HG03521 (cell line): ENCODE measurements at regions not wholly inside any gene's neighbourhood (a gene's known extent, or its start where the extent isn't known, plus 50 kb on each side); places are given as distances from the start of the nearest gene placed in this dataset.
"Not testable (repeated sequence)": the region's sequence is repeated elsewhere in the genome, so short reads cannot be mapped to it uniquely, and the experiment has no call there.

Experiments used
- ATAC-seq: cut with Tn5 transposase; IDR thresholded peaks from one replicate; pipeline ENCODE4 v1.9.1; 2021; ENCODE audit warnings: mild to moderate bottlenecking, moderate library complexity; ENCODE audit not compliant: unreplicated experiment

DNA sequence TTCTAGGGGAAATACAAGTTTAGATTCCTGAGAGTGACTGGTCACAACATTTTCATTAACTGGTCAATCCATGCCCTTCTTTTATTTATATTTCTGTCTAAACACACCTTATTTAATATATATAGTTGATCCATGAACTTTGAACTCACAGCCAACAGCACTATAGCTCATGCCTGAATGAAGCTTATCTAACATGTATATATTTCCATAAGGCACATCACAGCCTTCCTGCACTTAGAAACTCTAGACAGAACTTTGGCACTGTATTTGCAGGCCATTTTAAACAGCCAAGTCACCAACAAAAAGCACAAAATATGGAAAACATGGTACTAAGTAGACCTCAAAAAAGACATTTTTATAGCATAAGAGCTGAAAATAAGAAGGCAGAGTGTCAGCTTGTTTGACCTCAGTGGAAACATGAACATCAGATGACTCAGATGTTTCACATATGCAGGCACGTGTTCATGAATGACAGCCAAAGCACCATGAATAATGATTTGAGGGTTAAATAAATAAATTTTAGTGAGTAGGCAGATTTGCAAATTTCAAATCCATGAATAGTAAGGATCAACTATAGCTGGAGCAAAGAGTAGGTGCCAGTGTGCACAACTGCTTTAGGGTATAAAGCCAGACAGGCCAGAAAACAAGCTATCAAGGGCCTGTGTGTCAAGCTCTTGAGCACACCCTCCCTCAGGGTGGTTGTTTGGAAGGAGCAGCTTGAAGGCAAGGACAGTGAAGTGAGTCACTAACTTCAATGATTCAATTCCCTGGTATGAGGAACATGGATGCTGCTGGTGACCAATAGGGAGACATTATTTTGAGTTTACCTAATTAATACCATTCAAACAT is 88.9 kb upstream of the NT5E start:
- ATAC-seq: no peak

DNA sequence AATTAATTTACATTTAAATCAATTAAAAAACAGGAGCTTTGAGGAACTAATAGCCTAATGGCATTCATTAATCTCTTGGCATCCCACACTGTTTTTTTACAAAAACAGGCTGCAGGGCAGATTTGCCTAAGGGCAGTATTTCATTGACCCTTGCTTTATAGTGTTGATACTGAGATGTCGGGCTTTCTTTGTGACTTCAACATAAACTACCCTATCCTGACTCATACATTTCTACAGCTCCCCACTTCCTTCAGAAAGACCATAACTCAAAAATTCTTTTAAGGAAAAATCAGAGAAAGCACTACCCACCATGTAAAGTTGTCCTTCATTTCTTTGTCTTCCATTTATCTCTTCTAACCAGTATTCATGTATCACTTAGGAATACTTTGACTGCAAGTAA is 92.2 kb upstream of the NT5E start:
- ATAC-seq: no peak

DNA sequence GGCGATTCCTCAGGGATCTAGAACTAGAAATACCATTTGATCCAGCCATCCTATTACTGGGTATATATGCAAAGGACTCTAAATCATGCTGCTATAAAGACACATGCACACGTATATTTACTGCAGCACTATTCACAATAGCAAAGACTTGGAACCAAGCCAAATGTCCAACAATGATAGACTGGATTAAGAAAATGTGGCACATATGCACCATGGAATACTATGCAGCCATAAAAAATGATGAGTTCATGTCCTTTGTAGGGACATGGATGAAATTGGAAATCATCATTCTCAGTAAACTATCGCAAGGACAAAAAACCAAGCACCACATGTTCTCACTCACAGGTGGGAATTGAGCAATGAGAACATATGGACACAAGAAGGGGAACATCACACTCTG is 93.1 kb upstream of the NT5E start:
- not testable (repeated sequence) for ATAC-seq

DNA sequence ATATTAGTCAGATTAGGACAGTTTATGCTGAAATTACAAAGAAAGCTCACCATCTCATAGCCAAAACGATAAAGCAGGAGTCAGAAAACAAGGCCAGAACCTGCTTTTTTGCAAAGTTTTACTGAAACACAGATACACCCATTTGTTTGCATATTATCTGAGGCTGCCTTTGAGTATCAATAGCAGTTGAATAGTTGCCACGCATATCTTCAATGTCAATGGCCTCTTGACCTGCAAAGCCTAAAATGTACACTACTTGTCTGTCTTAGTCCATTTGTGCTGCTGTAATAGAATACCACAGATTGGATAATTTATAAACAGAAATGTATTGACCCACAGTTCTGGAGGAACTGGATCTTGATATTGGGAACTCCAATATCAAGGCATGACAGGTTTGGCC is 94.1 kb upstream of the NT5E start:
- no peak for ATAC-seq

DNA sequence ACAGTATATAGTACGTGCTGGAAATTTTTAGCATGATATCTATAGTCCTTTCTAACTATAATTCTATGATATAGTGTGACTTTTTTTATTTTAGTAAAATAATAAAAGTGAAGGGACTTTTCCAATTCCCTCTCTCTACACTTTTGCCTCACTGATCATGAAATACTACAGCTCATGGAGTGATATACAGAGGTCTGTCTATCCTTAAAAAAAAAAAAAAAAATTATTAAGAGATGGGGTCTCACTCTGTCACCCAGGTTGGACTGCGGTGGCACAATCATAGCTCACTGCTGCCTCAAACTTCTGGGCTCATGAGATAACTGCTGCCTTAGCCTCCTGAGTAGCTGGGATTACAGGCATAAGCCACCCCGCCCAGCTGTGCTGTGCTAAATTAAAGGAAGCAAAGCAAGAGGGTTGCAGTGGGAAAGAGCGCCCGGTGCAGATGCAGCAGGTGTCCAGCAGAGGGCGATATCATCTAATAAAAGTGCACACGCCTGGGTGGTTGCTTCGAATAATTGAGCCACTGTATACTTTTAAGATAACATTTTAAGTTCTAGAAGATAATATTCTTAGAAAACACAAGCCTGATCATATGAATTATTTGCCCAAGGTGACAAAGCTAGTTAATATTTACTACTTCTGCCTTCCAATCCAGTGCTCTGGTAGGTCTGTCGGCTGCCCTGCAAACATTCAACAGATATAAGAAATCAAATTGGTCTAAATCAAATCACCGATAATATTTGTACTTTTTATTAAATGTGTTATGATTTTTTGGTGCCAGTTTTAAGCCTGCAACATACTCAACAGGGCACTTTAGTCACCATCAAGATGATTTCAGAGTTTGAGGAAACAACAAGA is 94.9 kb upstream of the NT5E start:
- ATAC-seq: no peak

DNA sequence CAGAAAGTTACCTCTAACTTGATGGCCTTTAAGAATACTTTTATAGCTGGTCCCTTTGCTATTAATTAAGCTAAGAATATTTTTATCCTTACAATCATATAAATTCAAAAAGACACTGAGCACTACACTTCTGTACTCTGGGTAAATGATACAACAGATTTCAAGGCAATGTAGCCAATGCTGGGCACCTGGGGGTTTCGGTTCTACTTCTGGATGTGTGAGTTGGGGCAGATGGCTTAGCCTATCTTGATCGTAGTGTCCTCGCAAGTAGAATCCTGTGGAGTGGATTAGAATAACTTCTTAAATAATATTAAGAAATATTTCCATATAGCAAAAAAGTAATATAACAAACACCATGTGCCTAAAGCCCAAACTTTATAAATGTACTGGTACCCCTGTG is 96.9 kb upstream of the NT5E start:
- ATAC-seq: no peak

DNA sequence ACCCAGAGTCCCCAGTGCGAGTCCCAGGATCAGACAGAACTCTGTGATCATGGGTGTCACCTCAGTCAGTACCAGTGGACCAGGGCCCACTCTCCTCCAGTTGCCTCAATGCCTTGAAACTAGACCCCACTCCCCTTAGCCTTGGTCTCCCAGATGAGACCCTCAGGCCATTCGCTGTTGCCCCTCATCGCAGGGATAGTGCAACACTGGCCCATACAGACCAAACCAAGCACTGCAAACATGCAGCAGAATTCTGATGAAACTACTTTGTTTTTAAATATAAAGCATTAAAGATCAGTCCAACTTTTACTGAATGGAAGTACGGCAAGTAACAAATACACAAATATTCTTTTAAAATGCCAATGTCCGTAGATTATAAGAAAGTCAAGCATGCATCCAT is 101.2 kb upstream of the NT5E start:
- no peak for ATAC-seq

DNA sequence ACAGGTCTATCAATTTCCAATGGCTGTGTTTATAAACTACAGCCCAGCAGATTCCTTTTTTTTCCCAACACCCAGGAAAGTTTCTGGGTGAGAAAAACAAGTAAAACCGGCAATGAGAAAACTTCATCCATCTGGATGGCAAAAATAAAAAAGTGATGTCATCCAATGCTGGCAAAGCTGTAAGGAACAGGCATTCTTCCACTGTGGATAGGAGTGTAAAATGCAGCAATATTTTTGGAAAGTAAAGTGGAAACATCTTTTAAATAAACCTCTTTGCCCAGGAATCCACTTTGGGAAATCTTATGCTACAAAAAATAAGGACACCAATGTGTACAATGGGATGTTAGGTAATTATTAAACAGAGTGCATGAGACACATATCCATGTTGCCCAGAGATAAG is 102.1 kb upstream of the NT5E start:
- ATAC-seq: no peak

DNA sequence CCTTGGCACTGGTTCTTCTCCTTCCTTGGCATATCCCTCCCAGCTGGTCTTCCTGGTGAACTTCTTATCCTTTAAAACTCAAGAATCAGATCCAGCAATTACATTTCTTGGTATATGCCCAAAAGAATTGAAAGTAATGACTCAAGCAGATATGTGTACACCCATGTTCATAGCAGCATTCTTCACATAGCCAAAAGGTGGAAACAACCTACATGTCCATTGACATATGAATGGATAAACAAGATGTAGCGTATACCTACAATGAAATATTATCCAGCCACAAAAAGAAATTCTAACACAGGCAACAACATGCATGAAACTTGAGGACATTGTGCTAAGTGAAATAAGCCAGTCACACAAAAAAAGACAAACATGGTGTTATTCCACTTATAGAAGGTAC is 103.7 kb upstream of the NT5E start:
- ATAC-seq: no peak

DNA sequence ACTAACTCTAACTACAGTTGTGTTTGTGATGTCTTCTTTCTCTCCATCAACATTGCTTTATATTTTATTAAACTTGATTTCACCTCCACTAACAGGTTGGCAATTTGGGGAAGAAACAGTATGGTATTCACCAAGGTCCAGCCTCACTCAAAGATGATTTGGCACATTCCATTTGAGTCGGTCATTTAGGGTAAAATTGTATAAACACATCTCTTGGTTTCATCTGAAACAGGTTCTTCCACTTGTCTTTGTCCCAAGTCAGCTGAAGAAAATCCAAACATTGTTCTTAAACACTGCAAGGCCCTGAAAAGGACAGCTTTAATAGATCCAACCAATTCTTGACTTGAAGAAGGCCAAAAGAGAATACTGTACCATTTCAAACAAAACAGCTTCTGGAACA is 104.9 kb upstream of the NT5E start:
- no peak for ATAC-seq

DNA sequence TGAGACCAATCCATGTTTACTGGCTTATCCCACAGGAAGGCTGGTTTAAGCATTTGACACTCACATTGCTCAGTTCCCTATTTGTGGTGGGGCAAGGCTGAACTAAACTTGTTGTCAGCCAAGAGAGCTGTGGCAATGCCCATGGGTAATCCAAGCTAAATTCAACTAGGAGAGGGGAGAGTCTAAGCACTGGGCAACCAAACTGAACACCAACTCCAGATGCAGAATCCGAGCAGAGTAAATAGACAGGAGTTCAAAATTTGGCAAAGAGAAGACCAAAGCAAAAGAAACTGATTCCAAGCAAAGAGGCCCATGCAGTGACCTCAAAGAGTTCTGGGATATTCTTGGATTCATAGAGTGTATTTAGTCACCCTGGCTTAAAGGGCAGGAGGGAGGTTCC is 106.5 kb upstream of the NT5E start:
- ATAC-seq: no peak

DNA sequence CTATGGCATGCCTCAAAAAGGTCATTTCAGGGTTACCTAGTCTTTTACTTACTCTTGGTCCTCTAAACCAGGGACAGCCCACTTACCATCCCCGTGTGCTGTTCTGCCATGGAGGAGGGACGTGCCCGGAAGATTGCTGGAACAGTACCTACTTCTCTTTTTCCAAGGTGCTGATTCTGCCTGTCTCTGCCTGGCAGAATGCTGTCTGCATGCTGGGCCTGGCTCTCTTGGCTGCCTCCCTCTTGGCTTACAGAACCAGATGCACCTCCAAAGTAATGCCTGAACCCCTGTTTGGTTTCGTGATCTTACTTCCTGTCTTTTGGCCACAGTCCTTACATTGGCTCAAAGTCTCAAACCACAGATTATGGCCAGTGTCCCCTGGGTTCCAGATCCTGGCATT is 120.7 kb upstream of the NT5E start:
- no peak for ATAC-seq

DNA sequence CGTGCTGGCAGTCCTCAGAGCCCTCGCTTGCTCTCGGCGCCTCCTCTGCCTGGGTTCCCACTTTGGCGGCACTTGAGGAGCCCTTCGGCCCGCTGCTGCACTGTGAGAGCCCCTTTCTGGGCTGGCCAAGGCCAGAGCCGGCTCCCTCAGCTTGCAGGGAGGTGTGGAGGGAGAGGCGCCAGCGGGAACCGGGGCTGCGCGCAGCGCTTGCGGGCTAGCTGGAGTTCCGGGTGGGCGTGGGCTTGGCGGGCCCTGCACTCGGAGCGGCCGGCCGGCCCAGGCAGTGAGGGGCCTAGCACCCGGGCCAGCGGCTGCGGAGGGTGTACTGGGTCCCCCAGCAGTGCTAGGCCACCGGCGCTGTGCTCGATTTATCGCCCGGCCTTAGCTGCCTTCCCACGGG is 124.1 kb upstream of the NT5E start:
- ATAC-seq: not testable (repeated sequence)

DNA sequence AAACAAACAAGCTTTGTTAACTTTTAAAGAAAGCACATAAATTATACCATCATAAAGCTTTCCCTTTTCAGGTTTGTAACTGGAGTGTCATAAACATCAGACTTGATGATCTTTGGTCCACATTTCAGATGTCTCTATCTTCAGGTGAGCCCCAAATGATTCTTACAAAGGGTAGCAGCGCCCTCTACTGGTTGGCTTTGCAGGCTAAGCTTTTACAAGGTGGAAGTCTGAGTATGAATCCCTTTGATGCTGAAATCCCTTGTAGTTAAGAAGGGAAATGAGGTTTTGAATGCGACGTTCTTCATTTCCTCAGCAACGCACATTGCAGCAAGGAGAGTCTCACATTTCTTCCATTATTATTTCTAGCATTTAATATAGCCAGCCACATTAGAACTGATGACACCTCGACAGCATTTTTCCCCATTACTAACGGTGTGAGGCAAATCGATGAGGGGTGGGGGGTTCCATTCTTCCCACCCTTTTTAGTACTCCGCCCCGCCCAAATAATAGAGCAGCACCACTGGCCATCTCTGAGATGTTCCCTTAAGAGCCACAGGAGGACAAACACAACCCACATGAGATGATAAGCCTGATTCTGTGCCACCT is 126.3 kb upstream of the NT5E start:
- ATAC-seq: peak; percentile 76

DNA sequence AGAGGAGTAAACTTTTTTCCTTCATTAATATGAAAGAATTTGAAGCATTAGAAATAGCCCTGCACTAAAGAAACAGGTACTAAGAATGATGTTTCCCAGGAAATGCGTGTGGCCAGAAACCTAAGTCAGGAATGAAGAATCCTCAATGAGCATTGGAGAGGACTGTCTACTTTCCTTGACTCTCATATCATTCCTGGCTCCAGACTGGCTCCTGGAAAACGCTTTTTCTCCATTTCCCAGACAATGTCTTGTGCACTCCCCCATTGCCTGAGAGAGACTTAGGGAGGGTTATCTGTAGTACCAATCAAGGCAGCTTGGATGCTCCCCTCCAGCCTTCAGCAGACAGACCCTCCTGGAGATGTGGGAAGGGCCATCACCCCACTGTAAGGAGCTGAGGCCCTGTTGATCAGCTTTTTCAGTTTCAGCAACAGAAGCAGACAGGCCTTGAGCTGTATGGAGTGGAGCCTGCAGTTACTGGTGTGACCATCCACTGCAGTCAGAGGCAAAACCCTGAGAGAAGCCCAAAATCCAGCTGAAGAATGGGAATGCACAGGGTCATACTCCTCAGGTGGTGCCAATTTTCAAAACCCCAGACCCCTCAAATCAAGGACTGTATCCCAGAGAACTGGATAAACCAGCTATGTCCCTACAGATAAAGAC is 127.3 kb upstream of the NT5E start:
- no peak for ATAC-seq

DNA sequence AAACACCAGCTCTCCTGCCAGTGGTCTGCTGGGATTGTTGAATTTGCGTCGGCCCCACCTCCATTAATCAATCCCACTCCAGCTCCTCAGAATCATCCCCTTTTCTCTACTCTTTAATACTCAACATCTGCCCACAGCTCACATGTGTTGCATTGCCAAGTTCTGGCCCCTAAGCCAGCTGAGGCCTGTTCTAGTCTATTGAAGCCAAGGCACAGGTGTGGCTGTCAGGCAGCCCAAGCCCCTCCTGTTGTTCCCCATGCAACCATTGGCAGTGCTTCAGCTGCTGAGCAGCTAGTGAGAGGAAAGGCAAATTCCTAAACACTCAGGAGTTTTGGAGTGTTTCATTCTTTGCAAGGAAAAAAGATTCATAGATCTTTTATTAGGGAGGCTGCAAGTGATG is 128.0 kb upstream of the NT5E start:
- ATAC-seq: no peak

DNA sequence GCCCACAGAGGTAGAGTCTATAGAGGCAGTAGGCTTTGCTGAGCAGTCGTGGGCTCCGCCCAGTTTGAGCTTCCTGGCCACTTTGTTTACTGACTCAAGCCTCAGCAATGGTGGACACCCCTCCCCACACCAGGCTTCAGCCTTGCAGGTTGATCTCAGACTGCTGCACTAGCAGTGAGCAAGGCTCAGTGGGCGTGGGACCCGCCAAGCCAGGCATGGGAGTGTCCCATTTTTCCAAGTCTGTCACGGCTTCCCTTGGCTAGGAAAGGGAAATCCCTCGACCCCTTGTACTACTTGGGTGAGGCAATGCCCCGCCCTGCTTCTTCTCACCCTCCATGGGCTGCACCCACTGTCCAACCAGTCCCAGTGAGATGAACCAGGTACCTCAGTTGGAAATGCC is 135.3 kb upstream of the NT5E start:
- no peak for ATAC-seq

DNA sequence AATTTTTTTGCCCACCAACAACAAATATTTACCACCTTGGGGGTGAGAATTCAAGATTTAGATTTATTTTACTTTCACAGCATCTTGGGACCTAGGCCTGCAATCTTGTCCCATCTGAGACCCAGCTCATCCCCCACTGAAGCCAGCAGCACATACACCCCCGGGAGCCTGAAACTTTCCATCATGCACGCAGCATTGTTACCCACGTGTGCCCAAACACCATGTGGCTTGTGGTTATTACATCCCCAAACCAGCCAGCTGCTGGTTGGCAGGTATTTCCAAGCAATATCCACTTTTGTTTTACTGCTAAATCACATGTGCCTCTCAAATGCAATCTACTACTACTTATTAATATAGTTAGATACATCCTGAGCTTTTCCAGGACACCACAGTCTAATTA is 149.3 kb upstream of the NT5E start:
- no peak for ATAC-seq

DNA sequence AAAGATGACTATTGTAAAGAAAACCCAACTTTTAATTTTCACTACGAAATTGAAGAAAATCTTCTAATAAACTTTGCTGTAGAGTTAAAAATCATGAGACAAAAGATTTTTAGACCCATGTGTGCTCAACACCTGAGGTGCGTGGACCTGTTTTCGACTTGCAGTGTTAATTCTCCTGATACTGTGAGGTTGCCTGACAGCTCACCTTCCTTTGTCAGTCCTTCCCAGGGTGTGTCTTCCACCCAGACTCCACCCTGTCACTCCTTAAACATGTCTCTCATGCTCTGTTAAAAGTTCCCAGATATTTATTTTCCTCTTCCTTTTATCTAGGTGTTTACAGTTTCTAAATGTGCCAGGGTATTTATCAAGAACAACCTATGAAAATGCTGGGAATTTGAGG is 151.3 kb upstream of the NT5E start:
- no peak for ATAC-seq

DNA sequence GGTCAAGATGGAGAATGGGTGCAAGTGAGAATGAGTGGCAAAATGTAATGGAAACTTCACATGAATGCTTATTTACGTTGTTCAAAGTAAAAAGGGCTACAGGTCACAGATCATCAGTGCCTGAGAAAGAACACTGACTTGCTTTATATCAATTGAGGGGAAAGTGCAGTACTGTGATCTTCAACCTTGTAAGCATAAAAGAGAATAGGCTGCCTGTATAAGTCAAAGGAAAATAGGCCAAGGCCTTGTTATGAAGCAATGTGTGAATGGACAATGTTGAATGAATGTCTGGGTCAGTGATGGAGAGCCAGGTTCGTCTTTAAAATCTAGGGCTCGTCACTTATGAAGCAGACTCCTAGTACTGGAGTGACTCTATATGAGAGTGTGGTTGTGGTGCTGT is 158.6 kb upstream of the NT5E start:
- ATAC-seq: no peak

DNA sequence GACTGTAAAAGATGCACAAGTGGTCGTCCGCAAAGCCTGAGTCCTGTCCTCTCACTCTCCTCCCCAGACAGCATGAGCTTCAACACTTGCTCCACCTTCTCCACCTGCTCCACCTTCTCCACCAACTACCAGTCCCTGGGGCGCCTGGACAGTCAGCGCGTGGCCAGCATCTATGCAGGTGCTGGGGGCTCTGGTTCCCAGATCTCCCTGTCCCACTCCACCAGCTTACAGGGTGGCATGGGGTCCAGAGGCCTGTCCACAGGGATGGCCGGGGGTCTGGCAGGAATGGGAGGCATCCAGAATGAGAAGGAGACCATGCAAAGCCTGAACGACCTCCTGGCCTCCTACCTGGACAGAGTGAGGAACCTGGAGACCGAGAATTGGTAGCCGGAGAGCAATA is 162.2 kb upstream of the NT5E start:
- ATAC-seq: no peak
